Heart left ventricle (tissue), 16 donors: ENCODE measurements at regions not wholly inside any gene's neighbourhood (a gene's known extent, or its start where the extent isn't known, plus 50 kb on each side); places are given as distances from the start of the nearest gene placed in this dataset.

Source experiments
- ATAC-seq, 4 donors: fragments of 200-7000 bp; cut with Tn5 transposase; one replicate each; pipeline ENCODE4 v1.9.1; 2020 to 2022; ENCODE audit warnings: moderate library complexity in 4 of 4, mild to moderate bottlenecking in 3 of 4, moderate number of reproducible peaks in 1 of 4
- DNase-seq, 5 donors: peaks; one replicate each; pipeline ENCODE4 v3.0.0-alpha.2; 2020
- H3K27ac ChIP-seq, 12 donors: fragments of 200-600 bp; sonication (generic) in 4 of 12; one replicate each; pipeline versions ENCODE4 v1.5.0 to v1.8.0; 2016 to 2022; ENCODE audit warnings: mild to moderate bottlenecking in 2 of 12
- H3K27me3 ChIP-seq, 9 donors: fragments of 200-600 bp; sonication (generic) in 2 of 9; one replicate each; pipeline versions ENCODE4 v1.5.1 to v1.8.0; 2016 to 2022; ENCODE audit warnings: mild to moderate bottlenecking in 3 of 9
- H3K36me3 ChIP-seq, 9 donors: fragments of 200-600 bp; sonication (generic) in 2 of 9; one replicate each; pipeline versions ENCODE4 v1.5.0 to v1.8.0; 2018 to 2022; ENCODE audit warnings: mild to moderate bottlenecking in 2 of 9
- H3K4me1 ChIP-seq, 12 donors: fragments of 200-600 bp; sonication (generic) in 4 of 12; one replicate each; pipeline versions ENCODE4 v1.5.0 to v1.8.0; 2016 to 2022; ENCODE audit warnings: mild to moderate bottlenecking in 3 of 12
- H3K4me3 ChIP-seq, 12 donors: fragments of 200-600 bp; sonication (generic) in 4 of 12; one replicate each; pipeline versions ENCODE4 v1.5.0 to v1.8.0; 2017 to 2022; ENCODE audit warnings: mild to moderate bottlenecking in 9 of 12, moderate library complexity in 4 of 12
- H3K9me3 ChIP-seq, 12 donors: fragments of 200-600 bp; sonication (generic) in 4 of 12; one replicate each; pipeline versions ENCODE4 v1.5.0 to v1.8.0; 2016 to 2022; ENCODE audit warnings: mild to moderate bottlenecking in 1 of 12
- POLR2A ChIP-seq, 2 donors: fragments of 450-650 bp; IDR thresholded peaks; one replicate each; pipeline ENCODE4 v1.6.1; 2017; ENCODE audit warnings: antibody characterized with exemption in 2 of 2, mild to moderate bottlenecking in 2 of 2, moderate library complexity in 2 of 2
- WGBS, 4 donors: extraction: QIAGEN DNeasy Blood & Tissue Kit in 2 of 4; methylation state at CpG; one replicate each; pipeline versions ENCODE4 v1.1.5 to v1.1.7; 2013 to 2018; 5-methylcytosine and 5-hydroxymethylcytosine counted together
- intact Hi-C, 10 donors: fragments of 100-400 bp; cut with DNase I; formaldehyde crosslinking; loops; one replicate each; pipeline versions ENCODE4 v1.11.1 to v1.14.2; 2022
- TF ChIP-seq, protein P1 (sequence below), 12 donors: fragments of 200-600 bp; sonication (generic) in 4 of 12; IDR thresholded peaks; one replicate each; pipeline versions ENCODE4 v1.5.0 to v1.8.0; 2018 to 2022; ENCODE audit warnings: antibody characterized with exemption in 12 of 12, mild to moderate bottlenecking in 5 of 12
- donor health status: ischemic (EF 13 %, LVEDD 7.1; RV severe dilation, severe dysfunction).
- donor health status: healthy with polysubstance abuse.
- donor health status: DM: no; HTN: yes; CAD: no.
- donor health status: DM: no; HTN: no; CAD: no.
- donor health status: ischemic (EF 25% LVEDD 6.9; RV normal size, moderate dysfunction).
- donor health status: ischemic (EF 25% LVEDD 5.7; RV mildly dilated, moderate dysfunction).
- donor health status: healthy.
- donor health status: DM: yes; HTN: yes; CAD: no.
- donor health status: ischemic (EF 35%, LVEDD 5.7; RV mildly dilated, moderate dysfunction).
- donor health status: nonischemic (EF 11% LVEDD 7.7; RV severe dilation, severe dysfunction).
- donor health status: DM: yes; HTN: yes; CAD: no.
- donor health status: PGD.
- donor health status: ischemic (EF 29% LVEDD 5.4; RV normal size, mild dysfunction).
- donor health status: nonischemic (EF 23%, LVEDD 6.1; RV moderate dilation, normal function).

DNA sequence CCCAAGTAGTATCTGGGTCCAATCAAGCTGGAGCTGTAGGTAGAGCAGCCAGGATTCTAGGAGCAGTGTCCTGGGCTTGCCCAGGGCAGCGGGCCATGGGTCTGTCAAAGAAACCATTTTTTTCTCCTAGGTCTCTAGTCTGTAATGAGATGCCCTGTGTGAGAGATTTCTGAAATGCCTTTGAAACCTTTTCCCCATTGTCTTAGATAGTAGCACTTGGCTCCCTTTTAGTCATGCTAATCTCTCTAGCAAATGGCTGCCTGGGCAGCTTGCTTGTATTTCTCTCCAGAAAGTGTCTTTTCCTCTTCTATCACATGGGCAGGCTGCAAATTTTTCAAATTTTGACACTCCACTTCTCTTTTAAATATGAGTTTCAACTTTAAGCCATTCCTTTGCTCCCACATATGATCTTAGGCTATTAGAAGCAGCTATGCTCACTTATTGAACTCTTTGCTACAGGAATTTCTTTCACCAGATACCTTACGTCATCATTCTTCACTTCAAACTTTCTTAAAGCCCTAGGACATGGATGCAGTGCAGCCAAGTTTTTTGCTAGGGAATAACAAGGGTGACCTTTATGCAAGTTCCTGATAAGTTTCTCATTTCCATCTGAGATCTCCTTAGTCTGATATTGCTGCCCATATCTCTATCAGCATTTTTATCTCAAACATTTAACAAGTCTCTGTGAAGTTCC, 890.2 kb upstream of the VRK2 start:
- ATAC-seq (no peak), DNase-seq (no peak)
- H3K9me3 ChIP-seq = peaks cover 0 to 12% (median 2%) of the 10 kb centered on the region in 12 donors
- no peak for TF ChIP-seq POLR2A (IDR thresholded peaks at IDR 0.05)
- TF ChIP-seq, protein P1, sequence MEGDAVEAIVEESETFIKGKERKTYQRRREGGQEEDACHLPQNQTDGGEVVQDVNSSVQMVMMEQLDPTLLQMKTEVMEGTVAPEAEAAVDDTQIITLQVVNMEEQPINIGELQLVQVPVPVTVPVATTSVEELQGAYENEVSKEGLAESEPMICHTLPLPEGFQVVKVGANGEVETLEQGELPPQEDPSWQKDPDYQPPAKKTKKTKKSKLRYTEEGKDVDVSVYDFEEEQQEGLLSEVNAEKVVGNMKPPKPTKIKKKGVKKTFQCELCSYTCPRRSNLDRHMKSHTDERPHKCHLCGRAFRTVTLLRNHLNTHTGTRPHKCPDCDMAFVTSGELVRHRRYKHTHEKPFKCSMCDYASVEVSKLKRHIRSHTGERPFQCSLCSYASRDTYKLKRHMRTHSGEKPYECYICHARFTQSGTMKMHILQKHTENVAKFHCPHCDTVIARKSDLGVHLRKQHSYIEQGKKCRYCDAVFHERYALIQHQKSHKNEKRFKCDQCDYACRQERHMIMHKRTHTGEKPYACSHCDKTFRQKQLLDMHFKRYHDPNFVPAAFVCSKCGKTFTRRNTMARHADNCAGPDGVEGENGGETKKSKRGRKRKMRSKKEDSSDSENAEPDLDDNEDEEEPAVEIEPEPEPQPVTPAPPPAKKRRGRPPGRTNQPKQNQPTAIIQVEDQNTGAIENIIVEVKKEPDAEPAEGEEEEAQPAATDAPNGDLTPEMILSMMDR (IDR thresholded peaks at IDR 0.05) = no peak
- 48 to 73% (median 69%) methylated on average over 2 of the region's 2 CpGs for WGBS, 4 donors
- H3K4me1 ChIP-seq = no peaks in the 10 kb centered on the region
- intact Hi-C loops = no loop called here
- no peak overlapping the region for H3K27ac ChIP-seq
- no peak overlapping the region for H3K4me3 ChIP-seq
- no peaks in the 10 kb centered on the region for H3K27me3 ChIP-seq
- no peaks in the 10 kb centered on the region for H3K36me3 ChIP-seq

DNA sequence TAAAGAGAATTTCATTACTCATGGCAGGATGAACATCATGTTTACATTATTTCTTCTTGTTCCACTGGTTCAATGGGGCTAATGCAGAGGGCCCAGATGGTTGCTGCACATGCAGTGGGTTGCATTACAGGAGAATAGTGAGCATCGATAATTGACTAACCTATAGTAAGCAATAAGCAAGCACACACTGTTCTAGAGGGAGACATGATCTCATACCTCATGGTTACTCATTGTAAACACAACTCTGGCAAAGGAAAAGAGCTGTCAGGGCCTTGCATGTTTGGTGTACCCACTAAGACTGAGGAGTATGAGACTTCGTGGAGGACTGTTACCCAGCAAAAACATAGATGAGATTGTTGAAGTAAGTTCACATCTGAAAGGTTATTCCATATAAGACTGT, 885.6 kb upstream of the VRK2 start:
- DNase-seq = no peak
- Histone ChIP-seq H3K4me1 (no peaks in the 10 kb centered on the region), H3K27ac (no peak overlapping the region), H3K4me3 (no peak overlapping the region), H3K36me3 (no peaks in the 10 kb centered on the region), H3K27me3 (no peaks in the 10 kb centered on the region), H3K9me3 (peaks cover 0 to 9% (median 0%) of the 10 kb centered on the region in 12 donors)
- no peak for ATAC-seq
- WGBS, 4 donors = 84 to 96% (median 89%) methylated on average over 2 of the region's 2 CpGs
- intact Hi-C loops = no loop called here
- TF ChIP-seq, protein P1 (IDR thresholded peaks at IDR 0.05) = no peak
- TF ChIP-seq POLR2A (IDR thresholded peaks at IDR 0.05) = no peak

DNA sequence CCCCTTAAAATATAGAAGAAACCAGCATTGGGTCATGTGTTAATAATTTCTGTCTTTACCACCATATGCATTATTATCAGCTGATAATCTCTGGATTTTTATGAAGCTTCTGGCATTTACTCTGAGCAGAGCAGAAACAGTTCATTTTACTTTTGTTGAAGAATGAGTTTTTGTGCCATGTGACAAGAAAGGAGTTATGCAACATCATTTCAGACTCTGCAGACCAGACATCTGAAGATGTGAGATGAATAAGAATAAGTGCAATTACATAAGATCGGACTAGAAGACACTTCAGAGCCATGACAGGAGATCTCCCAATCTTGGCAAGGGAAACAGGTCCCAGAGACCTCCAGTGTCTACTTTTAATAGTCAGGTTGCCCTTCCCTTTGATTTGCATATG, 869.4 kb upstream of the VRK2 start:
- no peak for ATAC-seq
- intact Hi-C loops = no loop called here
- no peak overlapping the region for H3K4me3 ChIP-seq

DNA sequence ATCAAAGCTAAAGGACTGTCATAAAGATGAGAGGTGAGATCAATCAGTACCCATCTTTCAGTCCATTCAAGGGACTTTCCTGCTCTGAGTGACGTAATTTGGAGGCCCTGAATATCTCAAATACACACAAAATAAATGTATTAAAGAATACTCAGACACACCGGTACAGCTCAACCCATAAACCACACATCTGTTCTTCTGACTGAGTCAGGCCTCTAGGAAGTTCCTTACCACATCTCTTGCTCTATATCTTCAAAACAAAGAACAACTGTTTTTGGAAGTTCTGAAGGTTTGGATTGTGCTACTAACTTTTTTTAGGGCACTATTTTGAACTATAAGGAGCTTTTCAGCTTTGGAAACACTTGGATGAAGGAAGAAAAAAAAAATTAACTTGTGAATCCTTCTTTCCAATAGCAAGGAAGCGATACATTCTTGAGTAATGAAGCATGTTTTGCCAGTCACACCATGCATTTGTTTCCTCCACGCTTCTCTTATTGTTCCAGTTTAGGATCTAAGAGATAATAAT, 866.5 kb upstream of the VRK2 start:
- Histone ChIP-seq H3K27me3 (no peaks in the 10 kb centered on the region), H3K4me3 (no peak overlapping the region), H3K9me3 (no peaks in the 10 kb centered on the region), H3K4me1 (peaks cover 0 to 3% (median 0%) of the 10 kb centered on the region in 12 donors), H3K27ac (no peak overlapping the region), H3K36me3 (no peaks in the 10 kb centered on the region)
- DNase-seq (no peak), ATAC-seq (no peak)
- intact Hi-C loops = no loop called here
- WGBS, 4 donors = 64 to 79% (median 74%) methylated on average over 4 of the region's 4 CpGs
- no peak for TF ChIP-seq POLR2A (IDR thresholded peaks at IDR 0.05)

More for the DNA sequence above, 869.4 kb upstream of the VRK2 start:
- peaks cover 0 to 5% (median 0%) of the 10 kb centered on the region in 12 donors for H3K9me3 ChIP-seq
- no peaks in the 10 kb centered on the region for H3K4me1 ChIP-seq
- no peak for DNase-seq
- WGBS, 4 donors = 71 to 81% (median 72%) methylated on average over 1 of the region's 1 CpG
- H3K27me3 ChIP-seq = no peaks in the 10 kb centered on the region
- no peak for TF ChIP-seq POLR2A (IDR thresholded peaks at IDR 0.05)
- TF ChIP-seq, protein P1 (IDR thresholded peaks at IDR 0.05) = no peak
- no peaks in the 10 kb centered on the region for H3K36me3 ChIP-seq
- H3K27ac ChIP-seq = no peak overlapping the region

DNA sequence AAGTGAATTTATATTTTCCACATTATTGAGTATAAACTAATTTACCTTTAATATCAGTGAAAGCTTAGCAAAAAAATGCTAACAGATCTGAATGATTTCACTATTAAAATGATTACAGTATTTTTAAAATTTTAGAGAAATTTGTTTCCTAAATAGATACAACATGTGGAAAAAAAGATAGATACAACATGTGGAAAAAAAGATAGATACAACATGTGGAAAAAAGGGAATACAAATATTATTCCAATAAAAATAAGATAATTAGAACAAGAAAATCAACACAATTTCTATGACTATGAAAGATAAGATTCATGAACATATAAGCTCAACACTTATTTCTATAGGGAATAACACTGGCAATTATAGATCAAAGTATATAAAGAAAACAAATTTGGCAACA, 865.9 kb upstream of the VRK2 start:
- TF ChIP-seq POLR2A (IDR thresholded peaks at IDR 0.05) = no peak
- TF ChIP-seq, protein P1 (IDR thresholded peaks at IDR 0.05) = no peak
- Histone ChIP-seq H3K36me3 (no peaks in the 10 kb centered on the region), H3K9me3 (no peaks in the 10 kb centered on the region), H3K27ac (no peak overlapping the region), H3K27me3 (no peaks in the 10 kb centered on the region), H3K4me1 (peaks cover 0 to 3% (median 0%) of the 10 kb centered on the region in 12 donors), H3K4me3 (no peak overlapping the region)
- DNase-seq (no peak), ATAC-seq (no peak)
- intact Hi-C loops = no loop called here
